ENCODE measurements at regions not wholly inside any gene's neighbourhood (a gene's known extent, or its start where the extent isn't known, plus 50 kb on each side); places are given as distances from the start of the nearest gene placed in this dataset.
"Not testable (repeated sequence)": the region's sequence is repeated elsewhere in the genome, so short reads cannot be mapped to it uniquely, and the experiment has no call there.

- H3K36me3 ChIP-seq; H3K4me1 ChIP-seq; DNase-seq; H3K4me3 ChIP-seq (ENCODE audit: low read depth, low read length); H3K9me3 ChIP-seq; H3K27me3 ChIP-seq: not testable (repeated sequence)
Measured at GRCh38 chr15:77930490-77930889, 147.0 kb downstream of the TBC1D2B start.

GRCh38 chr15:77926789-77927188, 150.7 kb downstream of the TBC1D2B start:
- peak; percentile 95 for DNase-seq
- H3K9me3 ChIP-seq, H3K36me3 ChIP-seq, H3K4me1 ChIP-seq, H3K27me3 ChIP-seq: not testable (repeated sequence)
- peak overlapping the region; percentile 31 for H3K4me3 ChIP-seq (ENCODE audit: low read depth, low read length)

- H3K36me3 ChIP-seq, H3K27me3 ChIP-seq, H3K4me1 ChIP-seq, H3K9me3 ChIP-seq, DNase-seq: not testable (repeated sequence)
- H3K4me3 ChIP-seq (ENCODE audit: low read depth, low read length), result peak overlapping the region; percentile 31
Measured at GRCh38 chr15:77926296-77926695, 151.2 kb downstream of the TBC1D2B start.

GRCh38 chr15:77925101-77925500, 152.4 kb downstream of the TBC1D2B start:
- not testable (repeated sequence) for H3K4me1 ChIP-seq; H3K4me3 ChIP-seq (ENCODE audit: low read depth, low read length); H3K9me3 ChIP-seq; H3K36me3 ChIP-seq; DNase-seq; H3K27me3 ChIP-seq

- Histone ChIP-seq H3K4me1 (no peaks in the 10 kb centered on the region), H3K36me3 (no peaks in the 10 kb centered on the region), H3K27me3 (no peaks in the 10 kb centered on the region), H3K9me3 (no peaks in the 10 kb centered on the region), H3K4me3 (ENCODE audit: low read depth, low read length) (no peak overlapping the region)
- DNase-seq, result no peak
- TF ChIP-seq CTCF (IDR thresholded peaks at IDR 0.05; ENCODE audit: low read depth, low read length), result no peak
Measured at GRCh38 chr15:77921664-77922063, 155.8 kb downstream of the TBC1D2B start.

GRCh38 chr15:77916966-77917635, 160.4 kb downstream of the TBC1D2B start:
- not testable (repeated sequence) for H3K4me1 ChIP-seq; H3K36me3 ChIP-seq; DNase-seq; H3K4me3 ChIP-seq (ENCODE audit: low read depth, low read length); H3K27me3 ChIP-seq; H3K9me3 ChIP-seq

- not testable (repeated sequence) for H3K4me1 ChIP-seq; H3K27me3 ChIP-seq; H3K4me3 ChIP-seq (ENCODE audit: low read depth, low read length)
Measured at GRCh38 chr15:77915961-77916330, 161.6 kb downstream of the TBC1D2B start.

GRCh38 chr15:77915261-77915960, 162.1 kb downstream of the TBC1D2B start:
- no peaks in the 10 kb centered on the region for H3K36me3 ChIP-seq
- no peak for TF ChIP-seq CTCF (IDR thresholded peaks at IDR 0.05; ENCODE audit: low read depth, low read length)
- no peaks in the 10 kb centered on the region for H3K9me3 ChIP-seq
- no peaks in the 10 kb centered on the region for H3K4me1 ChIP-seq
- H3K27me3 ChIP-seq, result no peaks in the 10 kb centered on the region
- no peak overlapping the region for H3K4me3 ChIP-seq (ENCODE audit: low read depth, low read length)
- no peak for DNase-seq

More at GRCh38 chr15:77915961-77916330, 161.6 kb downstream of the TBC1D2B start:
- H3K36me3 ChIP-seq, H3K9me3 ChIP-seq, DNase-seq: not testable (repeated sequence)

GRCh38 chr15:77914531-77914930, 163.0 kb downstream of the TBC1D2B start:
- not testable (repeated sequence) for H3K27me3 ChIP-seq; H3K4me1 ChIP-seq; DNase-seq; H3K4me3 ChIP-seq (ENCODE audit: low read depth, low read length); H3K36me3 ChIP-seq; H3K9me3 ChIP-seq

Data from BE2C (cell line).